Heart left ventricle (tissue), 16 donors: ENCODE measurements at regions not wholly inside any gene's neighbourhood (a gene's known extent, or its start where the extent isn't known, plus 50 kb on each side); places are given as distances from the start of the nearest gene placed in this dataset.

Experiments
- ATAC-seq, 4 donors: fragments of 200-7000 bp; cut with Tn5 transposase; one replicate each; pipeline ENCODE4 v1.9.1; 2020 to 2022; ENCODE audit warnings: moderate library complexity in 4 of 4, mild to moderate bottlenecking in 3 of 4, moderate number of reproducible peaks in 1 of 4
- DNase-seq, 5 donors: peaks; one replicate each; pipeline ENCODE4 v3.0.0-alpha.2; 2020
- H3K27ac ChIP-seq, 12 donors: fragments of 200-600 bp; sonication (generic) in 4 of 12; one replicate each; pipeline versions ENCODE4 v1.5.0 to v1.8.0; 2016 to 2022; ENCODE audit warnings: mild to moderate bottlenecking in 2 of 12
- H3K27me3 ChIP-seq, 9 donors: fragments of 200-600 bp; sonication (generic) in 2 of 9; one replicate each; pipeline versions ENCODE4 v1.5.1 to v1.8.0; 2016 to 2022; ENCODE audit warnings: mild to moderate bottlenecking in 3 of 9
- H3K36me3 ChIP-seq, 9 donors: fragments of 200-600 bp; sonication (generic) in 2 of 9; one replicate each; pipeline versions ENCODE4 v1.5.0 to v1.8.0; 2018 to 2022; ENCODE audit warnings: mild to moderate bottlenecking in 2 of 9
- H3K4me1 ChIP-seq, 12 donors: fragments of 200-600 bp; sonication (generic) in 4 of 12; one replicate each; pipeline versions ENCODE4 v1.5.0 to v1.8.0; 2016 to 2022; ENCODE audit warnings: mild to moderate bottlenecking in 3 of 12
- H3K4me3 ChIP-seq, 12 donors: fragments of 200-600 bp; sonication (generic) in 4 of 12; one replicate each; pipeline versions ENCODE4 v1.5.0 to v1.8.0; 2017 to 2022; ENCODE audit warnings: mild to moderate bottlenecking in 9 of 12, moderate library complexity in 4 of 12
- H3K9me3 ChIP-seq, 12 donors: fragments of 200-600 bp; sonication (generic) in 4 of 12; one replicate each; pipeline versions ENCODE4 v1.5.0 to v1.8.0; 2016 to 2022; ENCODE audit warnings: mild to moderate bottlenecking in 1 of 12
- POLR2A ChIP-seq, 2 donors: fragments of 450-650 bp; IDR thresholded peaks; one replicate each; pipeline ENCODE4 v1.6.1; 2017; ENCODE audit warnings: antibody characterized with exemption in 2 of 2, mild to moderate bottlenecking in 2 of 2, moderate library complexity in 2 of 2
- WGBS, 4 donors: extraction: QIAGEN DNeasy Blood & Tissue Kit in 2 of 4; methylation state at CpG; one replicate each; pipeline versions ENCODE4 v1.1.5 to v1.1.7; 2013 to 2018; 5-methylcytosine and 5-hydroxymethylcytosine counted together
- intact Hi-C, 10 donors: fragments of 100-400 bp; cut with DNase I; formaldehyde crosslinking; loops; one replicate each; pipeline versions ENCODE4 v1.11.1 to v1.14.2; 2022
- TF ChIP-seq, protein P1 (sequence below), 12 donors: fragments of 200-600 bp; sonication (generic) in 4 of 12; IDR thresholded peaks; one replicate each; pipeline versions ENCODE4 v1.5.0 to v1.8.0; 2018 to 2022; ENCODE audit warnings: antibody characterized with exemption in 12 of 12, mild to moderate bottlenecking in 5 of 12
- donor health status: ischemic (EF 13 %, LVEDD 7.1; RV severe dilation, severe dysfunction).
- donor health status: healthy with polysubstance abuse.
- donor health status: DM: no; HTN: yes; CAD: no.
- donor health status: DM: no; HTN: no; CAD: no.
- donor health status: ischemic (EF 25% LVEDD 6.9; RV normal size, moderate dysfunction).
- donor health status: ischemic (EF 25% LVEDD 5.7; RV mildly dilated, moderate dysfunction).
- donor health status: healthy.
- donor health status: DM: yes; HTN: yes; CAD: no.
- donor health status: ischemic (EF 35%, LVEDD 5.7; RV mildly dilated, moderate dysfunction).
- donor health status: nonischemic (EF 11% LVEDD 7.7; RV severe dilation, severe dysfunction).
- donor health status: DM: yes; HTN: yes; CAD: no.
- donor health status: PGD.
- donor health status: ischemic (EF 29% LVEDD 5.4; RV normal size, mild dysfunction).
- donor health status: nonischemic (EF 23%, LVEDD 6.1; RV moderate dilation, normal function).

DNA sequence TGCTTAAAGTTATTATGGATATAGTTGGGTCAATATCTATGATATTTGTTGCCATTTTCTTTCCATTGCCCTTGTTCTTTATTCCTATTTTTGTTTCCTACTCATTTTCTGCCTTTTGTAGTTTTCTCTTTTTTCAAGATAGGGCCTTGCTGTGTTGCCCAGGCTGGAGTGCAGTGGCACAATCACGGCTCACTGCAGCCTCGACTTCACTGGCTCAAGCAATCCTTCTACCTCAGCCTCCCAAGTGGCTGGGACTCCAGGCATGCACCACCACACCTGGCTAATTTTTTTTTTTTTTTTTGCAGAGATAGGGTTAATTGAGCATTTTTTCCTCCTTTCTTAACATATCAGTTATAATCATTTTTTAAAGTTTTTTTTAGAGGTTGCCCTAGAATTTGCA is 92.7 kb downstream of the TOMM20 start:
- Histone ChIP-seq H3K27me3 (no peaks in the 10 kb centered on the region), H3K27ac (no peak overlapping the region), H3K4me1 (peaks cover 0 to 6% (median 0%) of the 10 kb centered on the region in 12 donors), H3K36me3 (no peaks in the 10 kb centered on the region), H3K4me3 (no peak overlapping the region), H3K9me3 (peaks cover 0 to 20% (median 0%) of the 10 kb centered on the region in 12 donors)
- TF ChIP-seq POLR2A (IDR thresholded peaks at IDR 0.05), result no peak
- TF ChIP-seq, protein P1, sequence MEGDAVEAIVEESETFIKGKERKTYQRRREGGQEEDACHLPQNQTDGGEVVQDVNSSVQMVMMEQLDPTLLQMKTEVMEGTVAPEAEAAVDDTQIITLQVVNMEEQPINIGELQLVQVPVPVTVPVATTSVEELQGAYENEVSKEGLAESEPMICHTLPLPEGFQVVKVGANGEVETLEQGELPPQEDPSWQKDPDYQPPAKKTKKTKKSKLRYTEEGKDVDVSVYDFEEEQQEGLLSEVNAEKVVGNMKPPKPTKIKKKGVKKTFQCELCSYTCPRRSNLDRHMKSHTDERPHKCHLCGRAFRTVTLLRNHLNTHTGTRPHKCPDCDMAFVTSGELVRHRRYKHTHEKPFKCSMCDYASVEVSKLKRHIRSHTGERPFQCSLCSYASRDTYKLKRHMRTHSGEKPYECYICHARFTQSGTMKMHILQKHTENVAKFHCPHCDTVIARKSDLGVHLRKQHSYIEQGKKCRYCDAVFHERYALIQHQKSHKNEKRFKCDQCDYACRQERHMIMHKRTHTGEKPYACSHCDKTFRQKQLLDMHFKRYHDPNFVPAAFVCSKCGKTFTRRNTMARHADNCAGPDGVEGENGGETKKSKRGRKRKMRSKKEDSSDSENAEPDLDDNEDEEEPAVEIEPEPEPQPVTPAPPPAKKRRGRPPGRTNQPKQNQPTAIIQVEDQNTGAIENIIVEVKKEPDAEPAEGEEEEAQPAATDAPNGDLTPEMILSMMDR (IDR thresholded peaks at IDR 0.05), result no peak
- DNase-seq (no peak), ATAC-seq (no peak)
- intact Hi-C loops, result loop anchor here in 1 of 10 donors (2.0 kb wide), 1 partner anchor 21 kb away; no protein-coding TSS in a partner anchor
- WGBS, 4 donors, result 93 to 98% (median 97%) methylated on average over 2 of the region's 2 CpGs

DNA sequence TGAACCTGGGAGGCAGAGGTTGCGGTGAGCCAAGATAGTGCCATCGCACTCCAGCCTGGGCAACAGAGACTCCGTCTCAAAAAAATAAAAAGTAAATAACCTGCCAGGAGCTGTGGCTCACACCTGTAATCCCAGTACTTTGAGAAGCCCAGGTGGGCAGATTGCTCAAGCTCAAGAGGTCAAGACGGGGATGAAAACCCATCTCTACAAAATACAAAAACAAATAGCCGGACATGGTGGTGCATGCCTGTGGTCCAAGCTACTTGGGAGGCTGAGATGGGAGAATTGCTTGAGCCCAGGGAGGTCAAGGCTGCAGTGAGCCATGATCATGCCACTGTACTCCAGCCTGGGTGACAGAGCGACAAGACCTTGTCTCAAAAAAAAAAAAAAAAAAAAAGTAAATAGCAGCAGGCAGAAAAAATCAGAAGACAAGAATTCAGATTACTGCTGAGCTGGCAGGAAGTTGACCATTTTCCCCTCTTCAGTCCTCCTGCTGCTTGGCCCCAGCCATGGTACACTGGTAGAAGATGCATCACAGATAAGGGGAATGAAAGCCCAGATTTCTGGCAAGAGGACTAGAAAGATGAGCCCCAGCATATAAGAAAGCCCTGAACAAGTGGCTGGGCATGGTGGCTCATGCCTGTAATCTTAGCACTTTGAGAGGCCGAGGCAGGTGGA is 97.6 kb downstream of the TOMM20 start:
- H3K4me3 ChIP-seq, result no peak overlapping the region
- WGBS, 4 donors, result 83 to 99% (median 91%) methylated on average over 7 of the region's 7 CpGs

DNA sequence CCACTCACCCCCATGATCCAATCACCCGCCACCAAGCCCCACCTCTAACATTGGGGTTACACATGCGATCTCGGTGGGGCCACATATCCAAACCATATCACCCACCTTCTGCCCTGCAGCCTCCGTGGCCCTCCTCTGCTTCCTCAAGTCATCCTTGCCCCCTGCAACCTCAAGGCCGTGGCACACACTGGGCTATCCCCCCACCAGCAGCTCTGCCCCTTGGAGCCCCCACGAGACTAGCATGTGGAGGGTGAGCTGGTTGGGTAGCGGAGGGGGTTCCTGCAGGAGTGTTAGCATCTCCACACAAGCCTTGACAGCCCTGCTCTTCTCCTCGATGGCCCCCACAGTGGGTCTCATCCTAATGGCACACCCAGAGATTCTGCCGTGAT is 100.8 kb downstream of the TOMM20 start:
- no peak for TF ChIP-seq POLR2A (IDR thresholded peaks at IDR 0.05)
- TF ChIP-seq, protein P1 (IDR thresholded peaks at IDR 0.05), result no peak
- peaks cover 0 to 4% (median 0%) of the 10 kb centered on the region in 12 donors for H3K9me3 ChIP-seq
- no peak overlapping the region for H3K27ac ChIP-seq
- DNase-seq (no peak), ATAC-seq (no peak)
- H3K36me3 ChIP-seq, result no peaks in the 10 kb centered on the region
- intact Hi-C loops, result no loop called here
- whole genome bisulfite sequencing, 4 donors, result 97 to 99% (median 98%) methylated on average over 8 to 9 of the region's 9 CpGs
- H3K27me3 ChIP-seq, result no peaks in the 10 kb centered on the region
- no peak overlapping the region for H3K4me3 ChIP-seq
- peaks cover 0 to 8% (median 0%) of the 10 kb centered on the region in 12 donors for H3K4me1 ChIP-seq

More for the DNA sequence above, 97.6 kb downstream of the TOMM20 start:
- Histone ChIP-seq H3K36me3 (no peaks in the 10 kb centered on the region), H3K27me3 (no peaks in the 10 kb centered on the region), H3K27ac (no peak overlapping the region), H3K4me1 (no peaks in the 10 kb centered on the region), H3K9me3 (peaks cover 0 to 4% (median 0%) of the 10 kb centered on the region in 12 donors)
- intact Hi-C loops, result no loop called here
- TF ChIP-seq, protein P1 (IDR thresholded peaks at IDR 0.05), result no peak
- TF ChIP-seq POLR2A (IDR thresholded peaks at IDR 0.05), result no peak
- ATAC-seq (no peak), DNase-seq (no peak)

DNA sequence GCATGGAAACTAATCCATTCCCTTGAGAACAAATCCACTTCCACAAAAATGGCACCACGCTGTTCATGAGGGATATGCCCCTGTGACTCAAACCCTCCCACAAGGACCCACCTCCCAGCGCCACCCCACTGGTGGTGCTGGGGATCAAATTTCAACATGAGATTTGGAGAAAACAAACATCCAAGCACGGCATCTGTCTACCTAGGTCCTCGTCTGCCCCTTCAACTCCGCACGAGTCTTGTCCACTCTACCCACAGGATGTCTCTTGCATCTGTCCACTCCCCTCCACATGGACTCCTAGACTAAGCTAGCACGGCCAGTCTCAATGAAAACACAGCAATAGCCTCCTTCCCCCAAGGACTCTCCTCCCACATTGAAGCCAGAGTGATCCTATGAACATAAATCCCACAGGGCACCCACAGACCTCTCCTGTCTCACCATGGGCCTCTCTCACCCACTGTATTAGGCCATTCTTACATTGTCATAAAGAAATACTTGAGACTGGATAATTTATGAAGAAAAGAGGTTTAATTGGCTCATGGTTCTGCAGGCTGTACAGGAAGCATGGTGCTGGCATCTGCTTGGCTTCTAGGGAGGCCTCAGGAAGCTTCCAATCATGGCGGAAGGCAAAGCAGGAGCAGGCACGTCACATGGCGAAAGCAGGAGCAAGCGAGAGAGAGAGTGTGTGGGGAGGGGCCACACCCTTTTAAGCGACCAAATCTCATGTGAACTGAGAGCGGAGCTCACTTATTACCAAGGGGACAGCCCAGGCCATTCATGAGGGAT is 101.4 kb downstream of the TOMM20 start:
- H3K9me3 ChIP-seq, result peaks cover 0 to 4% (median 0%) of the 10 kb centered on the region in 12 donors
- no peak for TF ChIP-seq POLR2A (IDR thresholded peaks at IDR 0.05)
- TF ChIP-seq, protein P1 (IDR thresholded peaks at IDR 0.05), result no peak
- ATAC-seq (no peak), DNase-seq (no peak)
- WGBS, 4 donors, result 94 to 98% (median 95%) methylated on average over 13 of the region's 13 CpGs
- H3K27ac ChIP-seq, result no peak overlapping the region
- H3K4me3 ChIP-seq, result no peak overlapping the region
- intact Hi-C loops, result no loop called here
- H3K36me3 ChIP-seq, result no peaks in the 10 kb centered on the region
- H3K27me3 ChIP-seq, result no peaks in the 10 kb centered on the region
- H3K4me1 ChIP-seq, result peaks cover 0 to 9% (median 3%) of the 10 kb centered on the region in 12 donors
